ENCODE measurements at regions not wholly inside any gene's neighbourhood (a gene's known extent, or its start where the extent isn't known, plus 50 kb on each side); places are given as distances from the start of the nearest gene placed in this dataset.

- Histone ChIP-seq H3K56ac (replicated peaks; ENCODE audit: insufficient read length, low read depth, low read length) (no peak overlapping the region), H2BK5ac (ENCODE audit: low read depth, low read length) (no peak overlapping the region), H3K79me1 (ENCODE audit: low read depth, low read length) (no peaks in the 10 kb centered on the region), H3K9me3 (ENCODE audit: insufficient read depth in 2 of 2, low read depth in 1 of 2, low read length in 1 of 2) (no peaks in the 10 kb centered on the region), H3K4me1 (replicated peaks in 1 of 4; ENCODE audit: control insufficient read depth in 3 of 4, insufficient read depth in 4 of 4, low read length in 3 of 4) (no peaks in the 10 kb centered on the region), H4K8ac (ENCODE audit: extremely low read depth, insufficient read depth, low read length) (no peak overlapping the region), H2BK20ac (ENCODE audit: low read length) (no peak overlapping the region), H3K9ac (replicated peaks in 1 of 4; ENCODE audit: extremely low read depth in 1 of 4, low read depth in 3 of 4, low read length in 3 of 4) (no peak overlapping the region), H3K4me3 (ENCODE audit: extremely low read depth in 1 of 4, insufficient read depth in 2 of 4, low read depth in 3 of 4, low read length in 4 of 4) (no peak overlapping the region), H2BK12ac (ENCODE audit: low read depth, low read length) (no peak overlapping the region), H2AK5ac (ENCODE audit: low read depth, low read length) (no peak overlapping the region), H3K79me2 (ENCODE audit: control insufficient read depth in 1 of 2, insufficient read depth in 2 of 2, low read length in 2 of 2) (no peaks in the 10 kb centered on the region), H3K4me2 (ENCODE audit: insufficient read depth in 1 of 2, low read depth in 2 of 2, low read length in 2 of 2) (no peak overlapping the region), H4K5ac (ENCODE audit: insufficient read length, low read depth, low read length) (no peak overlapping the region), H2BK15ac (ENCODE audit: low read length) (no peak overlapping the region), H3K36me3 (ENCODE audit: control insufficient read depth in 2 of 4, insufficient read depth in 4 of 4, low read length in 3 of 4) (no peaks in the 10 kb centered on the region), H3K14ac (ENCODE audit: insufficient read length) (no peak overlapping the region), H3K4ac (replicated peaks; ENCODE audit: insufficient read length, low read depth, low read length) (no peak overlapping the region), H2AFZ (ENCODE audit: low read length) (no peak overlapping the region), H3K23me2 (ENCODE audit: low read depth, low read length) (no peaks in the 10 kb centered on the region), H3K23ac (ENCODE audit: insufficient read length) (no peak overlapping the region), H4K20me1 (replicated peaks in 1 of 2; ENCODE audit: control insufficient read depth in 1 of 2, insufficient read depth in 2 of 2, low read length in 2 of 2) (no peaks in the 10 kb centered on the region), H2BK120ac (replicated peaks; ENCODE audit: low read depth, low read length) (no peak overlapping the region), H4K91ac (replicated peaks; ENCODE audit: insufficient read length, low read length) (no peak overlapping the region), H3K27ac (ENCODE audit: low read depth, low read length) (no peak overlapping the region), H3K18ac (ENCODE audit: extremely low read depth, low read length) (no peak overlapping the region), H3K27me3 (replicated peaks in 1 of 4; ENCODE audit: control insufficient read depth in 3 of 4, extremely low read depth in 1 of 4, insufficient read depth in 3 of 4, low read length in 3 of 4) (no peaks in the 10 kb centered on the region)
- ChIA-PET POLR2A (ENCODE audit: partially characterized antibody) (no interaction called here), CTCF (ENCODE audit: partially characterized antibody) (interaction anchor here (0.6 to 1.4 kb wide), 3 partner anchors 31 to 52 kb away, joined by 3 to 5 read pairs (median 4); no protein-coding TSS in a partner anchor)
- no peak for DNase-seq (ENCODE audit: low read depth in 1 of 2, low spot score in 2 of 2)
- FAIRE-seq = no peak
- 100% methylated on average over 3 of the region's 3 CpGs; no CpG with 5 or more reads in 1 of the 2 experiments for WGBS, 2 experiments (ENCODE audit: extremely low coverage in 1 of 2, insufficient coverage in 1 of 2, insufficient read length in 1 of 2, insufficient replicate concordance in 2 of 2, low coverage in 1 of 2, low lambda C conversion rate in 2 of 2, missing lambda C conversion rate in 1 of 2)
- no peak for TF ChIP-seq PHF8 (conservative IDR thresholded peaks at IDR 0.05; ENCODE audit: low read depth, low read length)
- TF ChIP-seq, protein P1, sequence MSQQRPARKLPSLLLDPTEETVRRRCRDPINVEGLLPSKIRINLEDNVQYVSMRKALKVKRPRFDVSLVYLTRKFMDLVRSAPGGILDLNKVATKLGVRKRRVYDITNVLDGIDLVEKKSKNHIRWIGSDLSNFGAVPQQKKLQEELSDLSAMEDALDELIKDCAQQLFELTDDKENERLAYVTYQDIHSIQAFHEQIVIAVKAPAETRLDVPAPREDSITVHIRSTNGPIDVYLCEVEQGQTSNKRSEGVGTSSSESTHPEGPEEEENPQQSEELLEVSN (IDR thresholded peaks at IDR 0.05) = no peak
- TF ChIP-seq JUN (IDR thresholded peaks at IDR 0.05; ENCODE audit: low read depth, low read length) = no peak
- no peak for TF ChIP-seq ASH2L (IDR thresholded peaks at IDR 0.05; ENCODE audit: low read length)
- no peak for TF ChIP-seq TAF7 (optimal IDR thresholded peaks at IDR 0.05; ENCODE audit: borderline replicate concordance, low read depth, low read length)
- TF ChIP-seq SIX5 (IDR thresholded peaks at IDR 0.05; ENCODE audit: low read depth, low read length) = no peak
- no peak for TF ChIP-seq RAD21 (IDR thresholded peaks at IDR 0.05 in 1 of 2, conservative IDR thresholded peaks at IDR 0.05 in 1 of 2; ENCODE audit: low read depth in 2 of 2, low read length in 2 of 2)
- TF ChIP-seq TAF1 (IDR thresholded peaks at IDR 0.05; ENCODE audit: low read depth, low read length) = no peak
- TF ChIP-seq YY1 (IDR thresholded peaks at IDR 0.05; ENCODE audit: low read depth, low read length) = no peak
- TF ChIP-seq CBX5 (IDR thresholded peaks at IDR 0.05; ENCODE audit: low read depth, low read length) = no peak
- TF ChIP-seq ZNF274 (IDR thresholded peaks at IDR 0.05; ENCODE audit: borderline replicate concordance, extremely low read depth, low read length) = no peak
- no peak for TF ChIP-seq TBP (IDR thresholded peaks at IDR 0.05; ENCODE audit: low read depth, low read length)
- no peak for TF ChIP-seq MAX (IDR thresholded peaks at IDR 0.05)
- TF ChIP-seq CHD2 (IDR thresholded peaks at IDR 0.05; ENCODE audit: low read length) = no peak
Observed at GRCh38 chr1:115190540-115191170, 101.4 kb upstream of the TSPAN2 start.

Data from H1 (cell line).